Stimulated activated CD4-positive, alpha-beta T cell treated with anti-CD3 and anti-CD28 coated beads, TNF-alpha, amount 100 ng/mL, for 24 hours (primary cell): ENCODE measurements at regions not wholly inside any gene's neighbourhood (a gene's known extent, or its start where the extent isn't known, plus 50 kb on each side); places are given as distances from the start of the nearest gene placed in this dataset.

Experiments used
- DNase-seq, 3 experiments: peaks; one replicate each; pipeline ENCODE4 v3.0.0-alpha.2; 2020; ENCODE audit warnings: low read depth in 3 of 3

- DNase-seq: no peak
Measured at GRCh38 chr12:92650228-92650822, 52.5 kb upstream of the PLEKHG7 start.

- DNase-seq: peak; percentile 21 to 55 (median 31)
Measured at GRCh38 chr12:92649511-92650227, 53.1 kb upstream of the PLEKHG7 start.

GRCh38 chr12:92648242-92649031, 54.4 kb upstream of the PLEKHG7 start:
- DNase-seq: no peak

- no peak for DNase-seq
Measured at GRCh38 chr12:92641291-92641690, 61.5 kb upstream of the PLEKHG7 start.

GRCh38 chr12:92640691-92641090, 62.1 kb upstream of the PLEKHG7 start:
- DNase-seq: no peak

GRCh38 chr12:92639017-92639416, 63.8 kb upstream of the PLEKHG7 start:
- no peak for DNase-seq

- no peak for DNase-seq
Measured at GRCh38 chr12:92634730-92635129, 68.1 kb upstream of the PLEKHG7 start.

GRCh38 chr12:92634202-92634601, 68.6 kb upstream of the PLEKHG7 start:
- DNase-seq: no peak

GRCh38 chr12:92630968-92631367, 71.8 kb upstream of the PLEKHG7 start:
- DNase-seq: no peak

- DNase-seq: no peak
Measured at GRCh38 chr12:92629349-92630065, 73.3 kb upstream of the PLEKHG7 start.

GRCh38 chr12:92628476-92628875, 74.3 kb upstream of the PLEKHG7 start:
- no peak for DNase-seq

- DNase-seq: no peak
Measured at GRCh38 chr12:92627511-92627910, 75.3 kb upstream of the PLEKHG7 start.

- DNase-seq: no peak
Measured at GRCh38 chr12:92625639-92626310, 77.0 kb upstream of the PLEKHG7 start.

GRCh38 chr12:92624236-92624635, 78.6 kb upstream of the PLEKHG7 start:
- no peak for DNase-seq

GRCh38 chr12:92623386-92623785, 79.4 kb upstream of the PLEKHG7 start:
- DNase-seq: no peak

GRCh38 chr12:92621833-92622232, 81.0 kb upstream of the PLEKHG7 start:
- DNase-seq: no peak

GRCh38 chr12:92621312-92621711, 81.5 kb upstream of the PLEKHG7 start:
- no peak for DNase-seq

GRCh38 chr12:92619730-92620684, 82.8 kb upstream of the PLEKHG7 start:
- no peak for DNase-seq

GRCh38 chr12:92619026-92619425, 83.8 kb upstream of the PLEKHG7 start:
- no peak for DNase-seq

GRCh38 chr12:92615703-92616102, 87.1 kb upstream of the PLEKHG7 start:
- DNase-seq: no peak
